Left ventricle myocardium inferior (tissue), 1 donor: ENCODE measurements at regions not wholly inside any gene's neighbourhood (a gene's known extent, or its start where the extent isn't known, plus 50 kb on each side); places are given as distances from the start of the nearest gene placed in this dataset.

Experiments
- DNase-seq: peaks from one replicate; pipeline ENCODE4 v3.0.0-alpha.2; 2020
- H3K27ac ChIP-seq: fragments of 200-600 bp; replicated peaks from 2 replicates; pipeline ENCODE4 v1.8.0; 2021
- H3K27me3 ChIP-seq: fragments of 200-600 bp; 2 replicates; pipeline ENCODE4 v1.8.0; 2021; ENCODE audit warnings: low read depth
- H3K36me3 ChIP-seq: fragments of 200-600 bp; 2 replicates; pipeline ENCODE4 v1.8.0; 2021
- H3K4me1 ChIP-seq: fragments of 200-600 bp; 2 replicates; pipeline ENCODE4 v1.8.0; 2021
- H3K4me3 ChIP-seq: fragments of 200-600 bp; 2 replicates; pipeline ENCODE4 v1.8.0; 2021; ENCODE audit warnings: mild to moderate bottlenecking, moderate library complexity
- H3K9me3 ChIP-seq: fragments of 200-600 bp; replicated peaks from 2 replicates; pipeline ENCODE4 v1.8.0; 2021
- intact Hi-C: fragments of 100-400 bp; cut with micrococcal nuclease; formaldehyde crosslinking; loops from one replicate; pipeline ENCODE4 v1.11.0; 2022
- TF ChIP-seq, protein P1 (sequence below): fragments of 200-600 bp; IDR thresholded peaks from 2 replicates; pipeline ENCODE4 v1.8.0; 2021; ENCODE audit warnings: antibody characterized with exemption, mild to moderate bottlenecking, borderline replicate concordance
- donor health status: DM: no; HTN: yes; CAD: no; lungs with severe emphysema.

DNA sequence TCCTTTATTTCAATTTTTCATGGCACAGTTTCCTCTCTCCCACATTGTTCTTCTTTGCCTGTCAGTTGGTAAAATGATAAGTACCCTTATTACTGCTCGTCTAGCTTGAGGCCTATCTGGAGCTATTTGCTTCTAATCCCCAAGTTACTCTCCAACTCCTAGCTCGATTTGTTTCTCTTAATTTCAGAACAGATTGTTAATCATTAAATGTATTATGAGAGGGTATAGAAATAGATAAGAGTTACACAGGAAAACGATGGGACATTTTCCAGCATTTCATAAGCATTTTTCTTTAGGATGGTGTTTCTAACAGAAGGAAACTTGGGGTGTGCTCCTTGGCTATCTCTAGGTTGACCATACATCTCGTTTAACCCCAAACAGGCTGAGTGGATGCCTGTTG, 540.5 kb upstream of the FZD8 start:
- peaks cover 33% of the 10 kb centered on the region for H3K4me1 ChIP-seq
- DNase-seq: no peak
- TF ChIP-seq, protein P1, sequence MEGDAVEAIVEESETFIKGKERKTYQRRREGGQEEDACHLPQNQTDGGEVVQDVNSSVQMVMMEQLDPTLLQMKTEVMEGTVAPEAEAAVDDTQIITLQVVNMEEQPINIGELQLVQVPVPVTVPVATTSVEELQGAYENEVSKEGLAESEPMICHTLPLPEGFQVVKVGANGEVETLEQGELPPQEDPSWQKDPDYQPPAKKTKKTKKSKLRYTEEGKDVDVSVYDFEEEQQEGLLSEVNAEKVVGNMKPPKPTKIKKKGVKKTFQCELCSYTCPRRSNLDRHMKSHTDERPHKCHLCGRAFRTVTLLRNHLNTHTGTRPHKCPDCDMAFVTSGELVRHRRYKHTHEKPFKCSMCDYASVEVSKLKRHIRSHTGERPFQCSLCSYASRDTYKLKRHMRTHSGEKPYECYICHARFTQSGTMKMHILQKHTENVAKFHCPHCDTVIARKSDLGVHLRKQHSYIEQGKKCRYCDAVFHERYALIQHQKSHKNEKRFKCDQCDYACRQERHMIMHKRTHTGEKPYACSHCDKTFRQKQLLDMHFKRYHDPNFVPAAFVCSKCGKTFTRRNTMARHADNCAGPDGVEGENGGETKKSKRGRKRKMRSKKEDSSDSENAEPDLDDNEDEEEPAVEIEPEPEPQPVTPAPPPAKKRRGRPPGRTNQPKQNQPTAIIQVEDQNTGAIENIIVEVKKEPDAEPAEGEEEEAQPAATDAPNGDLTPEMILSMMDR: no peak
- H3K4me3 ChIP-seq: peak overlapping the region; percentile 33
- H3K36me3 ChIP-seq: no peaks in the 10 kb centered on the region
- H3K9me3 ChIP-seq: peaks cover 6% of the 10 kb centered on the region
- peak overlapping the region; percentile 62 for H3K27ac ChIP-seq
- intact Hi-C loops: no loop called here
- no peaks in the 10 kb centered on the region for H3K27me3 ChIP-seq

DNA sequence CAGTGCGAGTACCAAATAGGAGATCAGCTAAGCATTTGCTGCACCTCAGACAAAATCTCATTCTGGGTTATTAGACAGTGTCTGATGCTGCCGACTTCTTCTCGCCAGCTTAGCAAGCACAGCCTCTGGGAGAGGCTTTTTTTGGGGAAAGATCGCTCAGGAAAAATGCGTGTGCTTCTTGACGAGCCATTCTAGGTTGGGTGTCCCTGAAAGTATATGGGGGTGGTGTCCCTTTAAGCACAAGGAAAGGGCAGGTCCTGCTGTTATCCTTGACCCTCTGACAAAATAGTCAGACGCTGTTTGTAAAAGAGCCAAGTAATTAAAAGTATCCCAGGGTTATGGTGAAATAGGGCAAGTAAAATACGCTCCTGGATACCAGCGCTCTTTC, 540.1 kb upstream of the FZD8 start:
- DNase-seq: no peak
- Histone ChIP-seq H3K9me3 (peaks cover 6% of the 10 kb centered on the region), H3K36me3 (no peaks in the 10 kb centered on the region), H3K27ac (peak overlapping the region; percentile 62), H3K4me1 (peaks cover 28% of the 10 kb centered on the region), H3K4me3 (peak overlapping the region; percentile 33), H3K27me3 (no peaks in the 10 kb centered on the region)
- TF ChIP-seq, protein P1: no peak
- intact Hi-C loops: no loop called here

DNA sequence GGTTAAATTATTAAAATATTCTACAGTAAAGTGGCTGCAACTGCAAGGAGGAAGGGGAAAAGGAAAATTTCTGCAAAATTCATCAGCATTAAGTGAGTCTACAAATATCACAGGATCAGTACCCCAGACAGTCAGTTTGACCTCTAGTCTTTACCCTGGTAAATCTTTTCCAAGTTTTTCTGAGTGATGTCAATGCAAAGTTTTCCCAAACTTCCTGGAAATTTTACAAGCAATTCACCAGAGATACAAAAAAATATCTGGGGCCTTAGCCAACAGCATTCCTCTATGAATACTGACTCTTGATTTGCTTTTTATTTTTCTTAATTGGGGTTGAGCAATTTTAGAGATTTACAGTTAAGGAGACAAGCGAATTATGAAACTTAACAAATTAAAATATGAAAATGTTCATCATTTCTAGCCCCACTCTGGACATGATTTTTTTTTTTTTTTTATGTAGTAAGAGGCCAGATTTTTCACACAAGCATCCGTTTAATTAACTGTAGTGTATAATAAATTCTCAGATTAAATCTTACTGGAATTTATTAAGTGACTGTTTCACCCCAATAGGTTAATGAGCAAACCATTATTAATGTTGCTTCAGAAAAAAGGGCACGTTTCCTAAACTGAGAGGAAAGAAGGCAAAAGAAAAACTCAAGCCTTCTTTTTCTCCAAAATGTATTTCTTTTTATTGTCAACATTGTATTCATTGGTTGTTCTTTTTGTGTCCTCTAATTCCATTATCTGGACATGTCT, 539.5 kb upstream of the FZD8 start:
- Histone ChIP-seq H3K27ac (peak overlapping the region; percentile 62), H3K4me3 (peak overlapping the region; percentile 33), H3K27me3 (no peaks in the 10 kb centered on the region), H3K4me1 (peaks cover 23% of the 10 kb centered on the region), H3K9me3 (peaks cover 6% of the 10 kb centered on the region), H3K36me3 (no peaks in the 10 kb centered on the region)
- no peak for DNase-seq
- intact Hi-C loops: no loop called here
- TF ChIP-seq, protein P1: no peak

DNA sequence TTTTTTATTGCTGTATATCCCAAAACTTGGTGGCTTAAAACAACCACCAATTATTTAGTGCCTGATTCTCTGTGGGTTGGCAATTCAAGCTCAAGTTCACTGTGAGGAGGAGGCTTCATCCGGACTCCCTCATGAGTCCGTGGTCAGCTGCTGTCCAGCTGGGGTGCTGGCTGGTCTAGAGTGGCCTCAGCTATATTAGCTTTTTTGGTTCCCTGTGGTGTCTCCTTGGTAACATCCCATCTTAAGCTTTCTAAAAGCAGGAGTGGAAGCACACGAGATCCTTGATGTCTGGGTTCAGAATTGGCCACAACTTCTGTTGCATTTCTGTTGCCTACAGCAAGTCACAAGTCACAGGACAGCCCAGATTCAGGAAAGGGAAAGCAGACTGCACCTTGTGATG, 536.5 kb upstream of the FZD8 start:
- peaks cover 6% of the 10 kb centered on the region for H3K9me3 ChIP-seq
- H3K27me3 ChIP-seq: no peaks in the 10 kb centered on the region
- intact Hi-C loops: no loop called here
- TF ChIP-seq, protein P1: no peak
- H3K36me3 ChIP-seq: no peaks in the 10 kb centered on the region
- H3K27ac ChIP-seq: no peak overlapping the region
- H3K4me3 ChIP-seq: no peak overlapping the region
- DNase-seq: no peak
- H3K4me1 ChIP-seq: peaks cover 25% of the 10 kb centered on the region

DNA sequence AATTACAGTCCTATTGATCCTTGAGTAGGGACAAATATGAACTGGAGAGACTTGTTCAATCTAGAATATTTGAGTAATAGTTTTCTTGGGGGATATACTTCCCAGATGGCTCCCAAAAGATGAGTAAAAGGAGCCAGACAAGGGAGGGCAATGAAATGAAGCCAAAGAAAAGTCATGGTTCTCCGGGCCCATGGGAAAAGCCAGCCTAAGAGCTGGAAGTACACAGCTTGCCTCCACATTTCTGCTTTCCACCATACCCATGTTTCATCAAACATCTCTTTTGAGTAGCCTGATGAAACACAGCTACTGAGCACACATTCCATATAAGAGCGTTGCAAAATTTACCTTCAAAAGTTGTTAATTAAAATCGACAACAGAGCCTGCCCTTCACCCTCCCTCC, 535.0 kb upstream of the FZD8 start:
- Histone ChIP-seq H3K9me3 (peaks cover 6% of the 10 kb centered on the region), H3K36me3 (no peaks in the 10 kb centered on the region)
- intact Hi-C loops: no loop called here

More for the DNA sequence above, 535.0 kb upstream of the FZD8 start:
- TF ChIP-seq, protein P1: no peak
- DNase-seq: no peak
- Histone ChIP-seq H3K4me3 (no peak overlapping the region), H3K4me1 (peaks cover 30% of the 10 kb centered on the region), H3K27ac (no peak overlapping the region), H3K27me3 (no peaks in the 10 kb centered on the region)
